Cardiac muscle cell (in vitro differentiated cells and primary cell): ENCODE measurements at regions not wholly inside any gene's neighbourhood (a gene's known extent, or its start where the extent isn't known, plus 50 kb on each side); places are given as distances from the start of the nearest gene placed in this dataset.

Experiments used
- DNase-seq, 2 donors: peaks; one replicate each; pipeline versions ENCODE4 v3.0.0 to v3.0.0-alpha.2; 2010 to 2017; ENCODE audit warnings: low read depth in 1 of 2, low spot score in 1 of 2
- H3K27ac ChIP-seq: fragments of 200-600 bp; sonication (generic); 2 replicates; pipeline ENCODE4 v1.5.1; 2016
- H3K27me3 ChIP-seq: fragments of 200-600 bp; sonication (generic); 2 replicates; pipeline ENCODE4 v1.6.0; 2016; ENCODE audit warnings: control low read depth
- H3K36me3 ChIP-seq: fragments of 200-600 bp; sonication (generic); 2 replicates; pipeline ENCODE4 v1.5.1; 2016; ENCODE audit warnings: control low read depth
- H3K4me1 ChIP-seq: fragments of 200-600 bp; sonication (generic); 2 replicates; pipeline ENCODE4 v1.8.1; 2017; ENCODE audit warnings: low read depth, mild to moderate bottlenecking, mixed run types
- H3K4me3 ChIP-seq: fragments of 200-600 bp; sonication (generic); 2 replicates; pipeline ENCODE4 v1.5.1; 2016; ENCODE audit warnings: mild to moderate bottlenecking
- H3K9me3 ChIP-seq: fragments of 200-600 bp; sonication (generic); 2 replicates; pipeline ENCODE4 v1.5.1; 2017; ENCODE audit warnings: low read depth, mild to moderate bottlenecking, control low read depth
- TF ChIP-seq, protein P1 (sequence below): IDR thresholded peaks from 2 replicates; pipeline ENCODE4 v1.5.1; 2012; ENCODE audit warnings: low read depth, mild to moderate bottlenecking, low read length

DNA sequence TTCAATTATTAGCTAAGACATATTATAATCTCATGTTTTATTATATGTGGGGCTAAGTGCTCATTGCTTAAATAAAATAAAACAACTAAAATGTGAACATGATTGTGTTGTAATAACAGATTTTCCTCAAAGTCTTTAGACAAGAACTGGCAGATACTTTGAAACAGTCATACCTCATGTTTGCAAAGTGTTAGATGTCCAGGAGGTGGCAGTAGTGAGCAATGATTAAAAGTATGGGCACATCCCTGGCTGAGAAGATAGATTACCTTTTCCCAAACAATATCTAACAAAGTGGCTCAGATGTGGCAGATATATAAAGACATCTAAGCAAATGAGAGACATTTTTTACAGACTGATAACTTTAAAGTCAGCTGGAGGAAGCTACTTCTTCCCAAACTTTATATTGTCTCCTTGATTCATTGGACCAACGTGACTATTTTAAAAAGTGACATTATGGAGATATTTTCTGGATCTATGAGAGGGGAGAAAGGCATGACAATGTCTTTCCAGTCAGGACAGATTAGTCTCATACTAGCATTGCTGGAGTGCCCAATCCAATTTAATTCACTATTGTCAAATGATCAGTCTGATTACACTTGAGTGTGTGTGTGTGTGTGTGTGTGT lies 269.8 kb downstream of the S1PR1 start:
- TF ChIP-seq, protein P1, sequence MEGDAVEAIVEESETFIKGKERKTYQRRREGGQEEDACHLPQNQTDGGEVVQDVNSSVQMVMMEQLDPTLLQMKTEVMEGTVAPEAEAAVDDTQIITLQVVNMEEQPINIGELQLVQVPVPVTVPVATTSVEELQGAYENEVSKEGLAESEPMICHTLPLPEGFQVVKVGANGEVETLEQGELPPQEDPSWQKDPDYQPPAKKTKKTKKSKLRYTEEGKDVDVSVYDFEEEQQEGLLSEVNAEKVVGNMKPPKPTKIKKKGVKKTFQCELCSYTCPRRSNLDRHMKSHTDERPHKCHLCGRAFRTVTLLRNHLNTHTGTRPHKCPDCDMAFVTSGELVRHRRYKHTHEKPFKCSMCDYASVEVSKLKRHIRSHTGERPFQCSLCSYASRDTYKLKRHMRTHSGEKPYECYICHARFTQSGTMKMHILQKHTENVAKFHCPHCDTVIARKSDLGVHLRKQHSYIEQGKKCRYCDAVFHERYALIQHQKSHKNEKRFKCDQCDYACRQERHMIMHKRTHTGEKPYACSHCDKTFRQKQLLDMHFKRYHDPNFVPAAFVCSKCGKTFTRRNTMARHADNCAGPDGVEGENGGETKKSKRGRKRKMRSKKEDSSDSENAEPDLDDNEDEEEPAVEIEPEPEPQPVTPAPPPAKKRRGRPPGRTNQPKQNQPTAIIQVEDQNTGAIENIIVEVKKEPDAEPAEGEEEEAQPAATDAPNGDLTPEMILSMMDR = peak; percentile 77
- Histone ChIP-seq H3K36me3 (no peaks in the 10 kb centered on the region), H3K27me3 (no peaks in the 10 kb centered on the region), H3K9me3 (no peaks in the 10 kb centered on the region), H3K4me3 (no peak overlapping the region), H3K4me1 (no peaks in the 10 kb centered on the region), H3K27ac (no peak overlapping the region)
- DNase-seq = peak; percentile 56 to 57

- Histone ChIP-seq H3K9me3 (no peaks in the 10 kb centered on the region), H3K4me1 (no peaks in the 10 kb centered on the region), H3K4me3 (no peak overlapping the region), H3K36me3 (no peaks in the 10 kb centered on the region), H3K27me3 (no peaks in the 10 kb centered on the region), H3K27ac (no peak overlapping the region)
- TF ChIP-seq, protein P1 = no peak
- peak in 1 of 2 donors; percentile 34 for DNase-seq
These were observed 270.7 kb downstream of the S1PR1 start for GRCh38 chr1:101507547-101507971.

GRCh38 chr1:101508913-101509312 lies 272.1 kb downstream of the S1PR1 start:
- TF ChIP-seq, protein P1 = no peak
- Histone ChIP-seq H3K4me3 (no peak overlapping the region), H3K4me1 (no peaks in the 10 kb centered on the region), H3K27ac (no peak overlapping the region), H3K36me3 (no peaks in the 10 kb centered on the region), H3K27me3 (no peaks in the 10 kb centered on the region), H3K9me3 (no peaks in the 10 kb centered on the region)
- no peak for DNase-seq

DNA sequence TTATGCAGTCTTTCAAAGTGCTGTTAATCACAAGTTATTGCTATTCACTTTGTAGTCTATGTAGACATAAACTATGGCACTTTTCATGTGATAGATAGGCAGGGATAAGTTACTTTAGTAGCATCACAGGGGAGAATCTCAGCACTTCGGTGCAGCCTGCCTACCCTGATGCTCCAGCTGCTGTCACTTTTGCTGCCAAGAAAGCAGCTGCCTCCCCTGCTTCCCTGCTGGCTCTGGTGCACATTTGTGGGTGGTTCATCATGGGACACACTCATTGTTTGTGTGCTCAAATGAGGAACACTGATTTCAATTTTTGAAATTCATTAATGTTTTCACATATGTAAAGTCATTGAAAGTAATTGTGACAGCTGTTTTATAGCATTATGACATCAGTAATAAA lies 272.6 kb downstream of the S1PR1 start:
- no peaks in the 10 kb centered on the region for H3K36me3 ChIP-seq
- H3K27me3 ChIP-seq = no peaks in the 10 kb centered on the region
- no peak overlapping the region for H3K27ac ChIP-seq
- TF ChIP-seq, protein P1 = no peak
- no peak for DNase-seq
- H3K4me1 ChIP-seq = no peaks in the 10 kb centered on the region
- no peaks in the 10 kb centered on the region for H3K9me3 ChIP-seq
- H3K4me3 ChIP-seq = no peak overlapping the region

- H3K4me3 ChIP-seq = no peak overlapping the region
- no peaks in the 10 kb centered on the region for H3K36me3 ChIP-seq
- TF ChIP-seq, protein P1 = no peak
- H3K27me3 ChIP-seq = no peaks in the 10 kb centered on the region
- no peak for DNase-seq
- H3K9me3 ChIP-seq = no peaks in the 10 kb centered on the region
- no peaks in the 10 kb centered on the region for H3K4me1 ChIP-seq
- no peak overlapping the region for H3K27ac ChIP-seq
These were observed 274.5 kb downstream of the S1PR1 start for GRCh38 chr1:101511202-101511891.
